HG03354 (cell line): ENCODE measurements at regions not wholly inside any gene's neighbourhood (a gene's known extent, or its start where the extent isn't known, plus 50 kb on each side); places are given as distances from the start of the nearest gene placed in this dataset.
A peak's percentile ranks its signal among the peaks of the same experiment; 100 is the strongest.

Experiments
- ATAC-seq: cut with Tn5 transposase; IDR thresholded peaks from one replicate; pipeline ENCODE4 v1.9.1; 2021; ENCODE audit warnings: mild to moderate bottlenecking; ENCODE audit not compliant: unreplicated experiment, poor library complexity, severe bottlenecking

- no peak for ATAC-seq
Measured at GRCh38 chr3:28718074-28718849, 369.6 kb upstream of the AZI2 start.

GRCh38 chr3:28726840-28727239 lies 378.2 kb upstream of the AZI2 start:
- peak; percentile 89 for ATAC-seq

GRCh38 chr3:28727307-28727706 lies 378.7 kb upstream of the AZI2 start:
- no peak for ATAC-seq

GRCh38 chr3:28738425-28738824 lies 389.8 kb upstream of the AZI2 start:
- no peak for ATAC-seq

GRCh38 chr3:28739647-28740046 lies 391.0 kb upstream of the AZI2 start:
- no peak for ATAC-seq

GRCh38 chr3:28743271-28743670 lies 394.6 kb upstream of the AZI2 start:
- ATAC-seq = no peak

GRCh38 chr3:28743831-28744230 lies 395.2 kb upstream of the AZI2 start:
- ATAC-seq = no peak

GRCh38 chr3:28745436-28745835 lies 396.8 kb upstream of the AZI2 start:
- no peak for ATAC-seq

GRCh38 chr3:28745916-28746617 lies 397.4 kb upstream of the AZI2 start:
- ATAC-seq = no peak

GRCh38 chr3:28746990-28747389 lies 398.4 kb upstream of the AZI2 start:
- no peak for ATAC-seq

GRCh38 chr3:28751864-28752263 lies 403.2 kb upstream of the AZI2 start:
- no peak for ATAC-seq

- no peak for ATAC-seq
Measured at GRCh38 chr3:28752290-28752689, 403.7 kb upstream of the AZI2 start.

GRCh38 chr3:28756056-28756455 lies 407.4 kb upstream of the AZI2 start:
- ATAC-seq = no peak

GRCh38 chr3:28758115-28758514 lies 409.5 kb upstream of the AZI2 start:
- ATAC-seq = no peak

GRCh38 chr3:28761375-28761774 lies 412.8 kb upstream of the AZI2 start:
- ATAC-seq = no peak

- ATAC-seq = no peak
Measured at GRCh38 chr3:28765194-28765593, 416.6 kb upstream of the AZI2 start.

- no peak for ATAC-seq
Measured at GRCh38 chr3:28768439-28768838, 419.8 kb upstream of the AZI2 start.

GRCh38 chr3:28777806-28778475 lies 429.3 kb upstream of the AZI2 start:
- ATAC-seq = no peak

GRCh38 chr3:28780480-28780879 lies 431.9 kb upstream of the AZI2 start:
- no peak for ATAC-seq

- ATAC-seq = no peak
Measured at GRCh38 chr3:28781053-28781452, 432.4 kb upstream of the AZI2 start.

- no peak for ATAC-seq
Measured at GRCh38 chr3:28786446-28786845, 437.8 kb upstream of the AZI2 start.
